ENCODE measurements at regions not wholly inside any gene's neighbourhood (a gene's known extent, or its start where the extent isn't known, plus 50 kb on each side); places are given as distances from the start of the nearest gene placed in this dataset.

GRCh38 chr2:74050151-74050550, 65.4 kb downstream of the TET3 start:
- Histone ChIP-seq H2BK5ac (ENCODE audit: low read depth, low read length) (no peak overlapping the region), H3K27ac (ENCODE audit: low read depth, low read length) (no peak overlapping the region), H3K9ac (replicated peaks in 1 of 4; ENCODE audit: extremely low read depth in 1 of 4, low read depth in 3 of 4, low read length in 3 of 4) (no peak overlapping the region), H3K36me3 (ENCODE audit: control insufficient read depth in 2 of 4, insufficient read depth in 4 of 4, low read length in 3 of 4) (peaks cover 0 to 6% (median 3%) of the 10 kb centered on the region in 4 experiments; a peak in 4 of 8 replicates), H3K4me3 (ENCODE audit: extremely low read depth in 1 of 4, insufficient read depth in 2 of 4, low read depth in 3 of 4, low read length in 4 of 4) (no peak overlapping the region), H2AFZ (ENCODE audit: low read length) (no peak overlapping the region), H3K14ac (ENCODE audit: insufficient read length) (no peak overlapping the region), H3K27me3 (replicated peaks in 1 of 4; ENCODE audit: control insufficient read depth in 3 of 4, extremely low read depth in 1 of 4, insufficient read depth in 3 of 4, low read length in 3 of 4) (no peaks in the 10 kb centered on the region), H2BK15ac (ENCODE audit: low read length) (no peak overlapping the region), H3K4ac (replicated peaks; ENCODE audit: insufficient read length, low read depth, low read length) (no peak overlapping the region), H3K79me2 (ENCODE audit: control insufficient read depth in 1 of 2, insufficient read depth in 2 of 2, low read length in 2 of 2) (peaks cover 0 to 32% of the 10 kb centered on the region in 2 experiments; a peak in 2 of 4 replicates), H3K4me1 (replicated peaks in 1 of 4; ENCODE audit: control insufficient read depth in 3 of 4, insufficient read depth in 4 of 4, low read length in 3 of 4) (peaks cover 0 to 2% (median 0%) of the 10 kb centered on the region in 4 experiments; a peak in 2 of 7 replicates), H3K56ac (replicated peaks; ENCODE audit: insufficient read length, low read depth, low read length) (no peak overlapping the region), H2BK12ac (ENCODE audit: low read depth, low read length) (no peak overlapping the region), H4K20me1 (replicated peaks in 1 of 2; ENCODE audit: control insufficient read depth in 1 of 2, insufficient read depth in 2 of 2, low read length in 2 of 2) (peaks cover 8 to 10% of the 10 kb centered on the region in 2 experiments), H2BK20ac (ENCODE audit: low read length) (no peak overlapping the region), H4K5ac (ENCODE audit: insufficient read length, low read depth, low read length) (no peak overlapping the region), H3K79me1 (ENCODE audit: low read depth, low read length) (peaks cover 13% of the 10 kb centered on the region), H3K18ac (ENCODE audit: extremely low read depth, low read length) (no peak overlapping the region), H4K8ac (ENCODE audit: extremely low read depth, insufficient read depth, low read length) (no peak overlapping the region), H3K23me2 (ENCODE audit: low read depth, low read length) (no peaks in the 10 kb centered on the region), H3K4me2 (ENCODE audit: insufficient read depth in 1 of 2, low read depth in 2 of 2, low read length in 2 of 2) (no peak overlapping the region), H3K9me3 (ENCODE audit: insufficient read depth in 2 of 2, low read depth in 1 of 2, low read length in 1 of 2) (no peaks in the 10 kb centered on the region), H3K23ac (ENCODE audit: insufficient read length) (no peak overlapping the region), H2AK5ac (ENCODE audit: low read depth, low read length) (no peak overlapping the region), H4K91ac (replicated peaks; ENCODE audit: insufficient read length, low read length) (no peak overlapping the region), H2BK120ac (replicated peaks; ENCODE audit: low read depth, low read length) (no peak overlapping the region)
- ChIA-PET POLR2A (ENCODE audit: partially characterized antibody) (no interaction called here), CTCF (ENCODE audit: partially characterized antibody) (interaction anchor here (1.0 kb wide), 1 partner anchor 10 kb away, joined by 3 read pairs; no protein-coding TSS in a partner anchor)
- DNase-seq (ENCODE audit: low read depth in 1 of 2, low spot score in 2 of 2), result no peak
- WGBS, 2 experiments (ENCODE audit: extremely low coverage in 1 of 2, insufficient coverage in 1 of 2, insufficient read length in 1 of 2, insufficient replicate concordance in 2 of 2, low coverage in 1 of 2, low lambda C conversion rate in 2 of 2, missing lambda C conversion rate in 1 of 2), result 93% methylated on average over 5 of the region's 5 CpGs; no CpG with 5 or more reads in 1 of the 2 experiments
- FAIRE-seq, result no peak
- TF ChIP-seq ASH2L (IDR thresholded peaks at IDR 0.05; ENCODE audit: low read length) (no peak), ZNF274 (IDR thresholded peaks at IDR 0.05; ENCODE audit: borderline replicate concordance, extremely low read depth, low read length) (no peak), POLR2AphosphoS5 (IDR thresholded peaks at IDR 0.05; ENCODE audit: low read depth, low read length) (no peak), SP1 (IDR thresholded peaks at IDR 0.05; ENCODE audit: low read depth, low read length) (no peak), CBX8 (IDR thresholded peaks at IDR 0.05; ENCODE audit: borderline replicate concordance, low read depth, low read length) (no peak), EZH2 (IDR thresholded peaks at IDR 0.05; ENCODE audit: low read depth, low read length, severe bottlenecking) (no peak), GTF2F1 (IDR thresholded peaks at IDR 0.05; ENCODE audit: borderline replicate concordance, low read depth, low read length) (no peak), BACH1 (IDR thresholded peaks at IDR 0.05; ENCODE audit: low read length) (no peak), HDAC6 (IDR thresholded peaks at IDR 0.05; ENCODE audit: low read depth, low read length) (no peak), ATF3 (IDR thresholded peaks at IDR 0.05; ENCODE audit: insufficient read depth, low read depth, low read length) (no peak), CREB1 (IDR thresholded peaks at IDR 0.05) (no peak), RAD21 (IDR thresholded peaks at IDR 0.05 in 1 of 2, conservative IDR thresholded peaks at IDR 0.05 in 1 of 2; ENCODE audit: low read depth in 2 of 2, low read length in 2 of 2) (no peak), MAX (IDR thresholded peaks at IDR 0.05) (no peak), PHF8 (conservative IDR thresholded peaks at IDR 0.05; ENCODE audit: low read depth, low read length) (no peak)
